Esophagus muscularis mucosa (tissue), 4 donors: ENCODE measurements at regions not wholly inside any gene's neighbourhood (a gene's known extent, or its start where the extent isn't known, plus 50 kb on each side); places are given as distances from the start of the nearest gene placed in this dataset.

Experiments used
- DNase-seq: peaks from one replicate; pipeline ENCODE4 v3.0.0-alpha.2; 2017; ENCODE audit errors: extremely low spot score
- H3K27ac ChIP-seq, 4 donors: fragments of 200-600 bp; sonication (generic); replicated peaks in 1 of 4; 1 replicate in 3 of 4; 2 replicates in 1 of 4; pipeline ENCODE4 v1.5.1; 2016 to 2019; ENCODE audit warnings: mild to moderate bottlenecking in 1 of 4
- H3K27me3 ChIP-seq, 4 donors: fragments of 200-600 bp; sonication (generic); one replicate each; pipeline versions ENCODE4 v1.5.1 to v1.6.0; 2016 to 2019
- H3K36me3 ChIP-seq, 4 donors: fragments of 200-600 bp; sonication (generic); one replicate each; pipeline ENCODE4 v1.5.1; 2016 to 2019
- H3K4me1 ChIP-seq, 4 donors: fragments of 200-600 bp; sonication (generic); one replicate each; pipeline ENCODE4 v1.5.1; 2016 to 2019
- H3K4me3 ChIP-seq, 4 donors: fragments of 200-600 bp; sonication (generic); 1 replicate in 2 of 4; 2 replicates in 2 of 4; pipeline ENCODE4 v1.5.1; 2016 to 2019; ENCODE audit warnings: mild to moderate bottlenecking in 4 of 4, moderate library complexity in 1 of 4
- H3K9me3 ChIP-seq, 4 donors: fragments of 200-600 bp; sonication (generic); 1 replicate in 3 of 4; 2 replicates in 1 of 4; pipeline ENCODE4 v1.5.1; 2016 to 2019
- EP300 ChIP-seq: sonication (generic); formaldehyde crosslinking; IDR thresholded peaks from one replicate; pipeline ENCODE4 v1.6.1; 2017; ENCODE audit warnings: antibody characterized with exemption
- POLR2A ChIP-seq: fragments of 450-650 bp; IDR thresholded peaks from one replicate; pipeline ENCODE4 v1.6.1; 2017; ENCODE audit warnings: antibody characterized with exemption, moderate library complexity, mild to moderate bottlenecking, low read depth
- POLR2AphosphoS5 ChIP-seq, 2 donors: sonication (generic); formaldehyde crosslinking; IDR thresholded peaks; one replicate each; pipeline ENCODE4 v1.6.1; 2017; ENCODE audit warnings: antibody characterized with exemption in 2 of 2
- WGBS: methylation state at CpG from one replicate; pipeline ENCODE4 v1.1.5; 2018; 5-methylcytosine and 5-hydroxymethylcytosine counted together
- intact Hi-C: fragments of 100-400 bp; cut with DNase I; formaldehyde crosslinking; loops from one replicate; pipeline ENCODE4 v1.15.1; 2023
- TF ChIP-seq, protein P1 (sequence below), 3 experiments: fragments of 200-600 bp in 2 of 3; fragments of 450-650 bp in 1 of 3; sonication (generic) in 2 of 3; IDR thresholded peaks; one replicate each; pipeline ENCODE4 v1.5.1; 2017 to 2019; ENCODE audit warnings: antibody characterized with exemption in 3 of 3, mild to moderate bottlenecking in 2 of 3, moderate library complexity in 1 of 3

DNA sequence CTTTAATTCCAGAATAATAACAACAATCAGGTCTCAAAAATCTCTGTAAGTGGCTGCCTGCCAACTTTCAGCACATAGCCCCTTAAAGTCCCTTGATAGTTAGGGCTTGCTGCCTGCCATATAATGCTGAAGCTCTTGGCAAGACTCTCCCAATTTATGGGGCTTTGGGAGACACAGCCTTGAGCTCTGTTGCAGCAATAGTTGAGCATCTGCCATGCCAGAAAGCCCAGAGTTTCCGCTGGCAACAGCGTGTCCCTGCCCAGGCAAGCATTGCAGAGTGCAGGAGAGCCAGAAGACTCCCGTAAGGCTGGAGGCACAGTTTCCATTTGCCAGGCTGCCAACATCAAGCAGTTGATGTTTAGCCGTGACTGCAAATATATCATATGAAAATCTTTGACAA is 678.5 kb upstream of the NUDT12 start:
- Histone ChIP-seq H3K27ac (no peak overlapping the region), H3K4me3 (no peak overlapping the region), H3K9me3 (no peaks in the 10 kb centered on the region), H3K27me3 (no peaks in the 10 kb centered on the region), H3K36me3 (no peaks in the 10 kb centered on the region), H3K4me1 (peaks cover 0 to 6% (median 0%) of the 10 kb centered on the region in 4 donors)
- intact Hi-C loops: no loop called here
- WGBS: 63% methylated on average over 4 of the region's 4 CpGs
- no peak for DNase-seq
- TF ChIP-seq EP300: no peak
- TF ChIP-seq POLR2AphosphoS5 (IDR thresholded peaks at IDR 0.05): no peak
- TF ChIP-seq, protein P1, sequence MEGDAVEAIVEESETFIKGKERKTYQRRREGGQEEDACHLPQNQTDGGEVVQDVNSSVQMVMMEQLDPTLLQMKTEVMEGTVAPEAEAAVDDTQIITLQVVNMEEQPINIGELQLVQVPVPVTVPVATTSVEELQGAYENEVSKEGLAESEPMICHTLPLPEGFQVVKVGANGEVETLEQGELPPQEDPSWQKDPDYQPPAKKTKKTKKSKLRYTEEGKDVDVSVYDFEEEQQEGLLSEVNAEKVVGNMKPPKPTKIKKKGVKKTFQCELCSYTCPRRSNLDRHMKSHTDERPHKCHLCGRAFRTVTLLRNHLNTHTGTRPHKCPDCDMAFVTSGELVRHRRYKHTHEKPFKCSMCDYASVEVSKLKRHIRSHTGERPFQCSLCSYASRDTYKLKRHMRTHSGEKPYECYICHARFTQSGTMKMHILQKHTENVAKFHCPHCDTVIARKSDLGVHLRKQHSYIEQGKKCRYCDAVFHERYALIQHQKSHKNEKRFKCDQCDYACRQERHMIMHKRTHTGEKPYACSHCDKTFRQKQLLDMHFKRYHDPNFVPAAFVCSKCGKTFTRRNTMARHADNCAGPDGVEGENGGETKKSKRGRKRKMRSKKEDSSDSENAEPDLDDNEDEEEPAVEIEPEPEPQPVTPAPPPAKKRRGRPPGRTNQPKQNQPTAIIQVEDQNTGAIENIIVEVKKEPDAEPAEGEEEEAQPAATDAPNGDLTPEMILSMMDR (IDR thresholded peaks at IDR 0.05): no peak
- no peak for TF ChIP-seq POLR2A

DNA sequence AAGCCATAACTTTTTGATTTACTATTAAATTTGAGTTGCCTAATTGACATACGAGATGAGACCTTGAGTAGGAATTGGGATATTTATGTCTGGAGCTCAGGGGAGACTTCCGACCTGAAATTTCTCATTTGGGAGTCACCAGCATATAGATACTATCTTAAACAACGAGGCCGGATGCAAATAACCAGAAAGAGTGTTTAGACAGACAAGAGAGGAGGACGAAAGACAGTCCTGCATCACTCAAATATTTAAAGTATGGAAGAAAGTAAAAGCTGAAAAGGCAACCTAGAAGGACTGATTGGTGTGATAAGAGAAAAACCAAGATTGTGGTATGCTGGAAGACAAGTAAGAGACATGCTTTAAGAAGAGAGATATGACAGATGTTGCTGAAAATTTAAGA is 675.0 kb upstream of the NUDT12 start:
- intact Hi-C loops: no loop called here
- Histone ChIP-seq H3K27me3 (no peaks in the 10 kb centered on the region), H3K27ac (no peak overlapping the region), H3K4me1 (peaks cover 0 to 6% (median 0%) of the 10 kb centered on the region in 4 donors), H3K9me3 (no peaks in the 10 kb centered on the region), H3K4me3 (no peak overlapping the region), H3K36me3 (no peaks in the 10 kb centered on the region)
- TF ChIP-seq, protein P1 (IDR thresholded peaks at IDR 0.05): no peak
- TF ChIP-seq POLR2A: no peak
- 67% methylated on average over 5 of the region's 5 CpGs for WGBS
- DNase-seq: no peak

DNA sequence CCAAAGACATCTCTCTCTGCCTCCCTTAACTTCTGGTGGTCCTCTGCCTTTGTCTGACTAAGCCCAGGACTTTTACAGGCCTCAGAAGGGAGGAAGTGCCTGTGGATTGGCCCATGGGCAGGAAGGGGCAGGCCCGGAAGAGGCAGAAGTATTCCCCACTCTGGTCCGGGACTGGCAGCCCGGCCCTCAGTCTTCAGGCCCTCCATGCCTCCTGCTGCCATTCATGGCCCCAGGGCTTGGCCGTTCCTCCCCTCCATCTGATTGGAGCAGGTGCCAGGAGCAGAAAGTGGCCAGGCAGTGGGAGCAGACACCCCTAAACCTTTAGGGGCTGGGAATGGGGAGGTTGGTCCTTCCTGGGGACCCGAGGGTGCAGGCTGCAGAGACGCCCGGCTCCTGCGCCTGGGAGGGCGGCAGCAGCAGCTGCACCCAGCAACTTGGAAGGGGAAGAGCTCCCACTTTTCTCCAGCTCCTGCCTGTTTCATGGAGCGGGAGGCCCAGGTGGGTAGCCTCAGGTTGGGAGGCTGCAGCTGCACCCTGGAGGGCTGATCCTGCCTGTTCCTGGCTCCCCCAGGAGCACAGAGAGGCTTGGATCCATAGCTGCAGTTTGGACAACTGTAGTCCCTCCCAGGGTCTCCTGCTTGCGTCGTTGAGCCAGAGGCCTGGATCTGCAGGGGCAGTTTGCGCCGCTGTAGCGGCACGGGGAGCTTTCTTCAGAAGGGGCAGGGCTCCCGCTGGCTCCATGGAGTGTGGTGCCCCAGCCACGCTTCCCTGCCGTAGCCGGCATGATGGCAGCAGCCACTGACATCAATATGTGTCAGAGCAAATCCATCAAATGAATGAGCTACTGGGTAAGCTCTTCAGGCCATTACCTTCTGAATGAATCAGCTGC is 661.5 kb upstream of the NUDT12 start:
- H3K36me3 ChIP-seq: no peaks in the 10 kb centered on the region
- TF ChIP-seq POLR2A (no peak), POLR2AphosphoS5 (IDR thresholded peaks at IDR 0.05) (no peak), EP300 (no peak)
- TF ChIP-seq, protein P1 (IDR thresholded peaks at IDR 0.05): no peak
- no peak for DNase-seq
- intact Hi-C loops: no loop called here
- WGBS: 98% methylated on average over 14 of the region's 20 CpGs
- H3K27ac ChIP-seq: no peak overlapping the region
- H3K9me3 ChIP-seq: no peaks in the 10 kb centered on the region
- no peak overlapping the region for H3K4me3 ChIP-seq
- H3K4me1 ChIP-seq: no peaks in the 10 kb centered on the region
- H3K27me3 ChIP-seq: no peaks in the 10 kb centered on the region

DNA sequence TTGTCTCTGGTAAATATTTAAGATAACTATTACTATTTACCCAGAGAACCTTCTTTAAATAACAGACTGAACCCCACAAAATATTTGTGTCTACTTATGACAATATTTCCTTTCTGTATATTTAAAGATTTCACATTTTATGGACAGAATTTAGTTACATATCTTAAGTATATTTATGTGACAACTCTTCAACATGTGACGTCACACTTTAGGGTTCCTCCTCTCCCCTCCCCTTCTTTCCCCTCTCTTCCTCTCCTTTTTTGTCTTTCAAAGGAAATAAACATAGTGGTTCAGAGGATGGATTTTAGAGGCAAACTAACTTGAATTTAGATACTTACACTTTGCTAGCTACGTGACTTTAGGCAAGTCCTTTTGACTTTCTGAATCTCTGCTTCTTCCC is 655.6 kb upstream of the NUDT12 start:
- DNase-seq: no peak
- Histone ChIP-seq H3K36me3 (no peaks in the 10 kb centered on the region), H3K27ac (no peak overlapping the region), H3K4me3 (no peak overlapping the region), H3K27me3 (no peaks in the 10 kb centered on the region), H3K4me1 (no peaks in the 10 kb centered on the region), H3K9me3 (no peaks in the 10 kb centered on the region)
- TF ChIP-seq EP300: no peak
- TF ChIP-seq, protein P1 (IDR thresholded peaks at IDR 0.05): no peak
- TF ChIP-seq POLR2AphosphoS5 (IDR thresholded peaks at IDR 0.05): no peak
- TF ChIP-seq POLR2A: no peak
- intact Hi-C loops: no loop called here
- 65% methylated on average over 2 of the region's 2 CpGs for WGBS

DNA sequence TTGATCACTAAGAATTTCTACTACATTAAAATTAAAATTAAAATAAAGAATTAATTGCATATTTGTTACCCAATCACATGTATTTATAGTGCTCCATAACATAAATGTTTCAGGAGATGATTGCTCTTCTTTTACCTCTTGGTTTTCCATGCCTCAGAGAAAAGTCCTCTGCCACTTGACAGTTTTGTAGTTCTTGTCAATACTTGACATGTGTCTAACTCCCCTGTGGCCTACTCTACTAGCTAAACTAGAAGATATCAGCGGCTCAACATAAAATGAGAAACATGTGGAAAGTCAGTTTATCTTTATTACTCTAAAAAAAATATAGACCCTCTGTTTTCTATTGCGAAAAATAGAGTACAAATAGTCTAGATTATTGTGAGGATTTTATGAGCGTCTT is 650.6 kb upstream of the NUDT12 start:
- no peak overlapping the region for H3K27ac ChIP-seq
- no peak for DNase-seq
- no peaks in the 10 kb centered on the region for H3K9me3 ChIP-seq
- no peaks in the 10 kb centered on the region for H3K36me3 ChIP-seq
- 84% methylated on average over 3 of the region's 3 CpGs for WGBS
- no peak overlapping the region for H3K4me3 ChIP-seq
- H3K27me3 ChIP-seq: no peaks in the 10 kb centered on the region
- intact Hi-C loops: no loop called here
- TF ChIP-seq EP300 (no peak), POLR2A (no peak), POLR2AphosphoS5 (IDR thresholded peaks at IDR 0.05) (no peak)
- TF ChIP-seq, protein P1 (IDR thresholded peaks at IDR 0.05): no peak
- H3K4me1 ChIP-seq: no peaks in the 10 kb centered on the region
